HCT116 (cell line): ENCODE measurements at regions not wholly inside any gene's neighbourhood (a gene's known extent, or its start where the extent isn't known, plus 50 kb on each side); places are given as distances from the start of the nearest gene placed in this dataset.

Experiments used
- CTCF ChIP-seq, 3 experiments: fragments of 200-600 bp in 1 of 3; sonication (generic) in 1 of 3; IDR thresholded peaks in 2 of 3; conservative IDR thresholded peaks in 1 of 3; 2 replicates each; pipeline ENCODE4 v1.5.1; 2012 to 2017; ENCODE audit warnings: low read depth in 2 of 3, low read length in 2 of 3, antibody characterized with exemption in 1 of 3, borderline replicate concordance in 1 of 3, control low read depth in 1 of 3, mild to moderate bottlenecking in 1 of 3, mixed read lengths in 1 of 3, mixed run types in 1 of 3, moderate library complexity in 1 of 3; ENCODE audit not compliant: insufficient read depth in 1 of 3
- POLR2A ChIP-seq: IDR thresholded peaks from 2 replicates; pipeline ENCODE4 v1.7.0; 2011; ENCODE audit warnings: borderline replicate concordance; ENCODE audit not compliant: insufficient read depth, insufficient read length; ENCODE audit errors: extremely low read depth
- SIN3A ChIP-seq: IDR thresholded peaks from 2 replicates; pipeline ENCODE4 v1.6.1; 2012; ENCODE audit warnings: low read depth

GRCh38 chr14:87522575-87522974 is 470.4 kb downstream of the GALC start:
- no peak for TF ChIP-seq CTCF (IDR thresholded peaks at IDR 0.05 in 2 of 3, conservative IDR thresholded peaks at IDR 0.05 in 1 of 3; ENCODE audit: borderline replicate concordance in 1 of 3, insufficient read depth in 1 of 3, low read depth in 2 of 3, low read length in 2 of 3)
- no peak for TF ChIP-seq POLR2A
- TF ChIP-seq SIN3A, result no peak
